Keratinocyte (primary cell): ENCODE measurements at regions not wholly inside any gene's neighbourhood (a gene's known extent, or its start where the extent isn't known, plus 50 kb on each side); places are given as distances from the start of the nearest gene placed in this dataset.

Source experiments
- EZH2 ChIP-seq: IDR thresholded peaks from one replicate; pipeline ENCODE4 v1.6.1; 2012; ENCODE audit warnings: inconsistent platforms, mild to moderate bottlenecking, low read length, moderate library complexity
- TF ChIP-seq, protein P1 (sequence below), 3 experiments: IDR thresholded peaks in 1 of 3; conservative IDR thresholded peaks in 1 of 3; optimal IDR thresholded peaks in 1 of 3; 2 replicates in 2 of 3; 3 replicates in 1 of 3; pipeline versions ENCODE3 to v1.5.1; 2011; ENCODE audit warnings: low read length in 3 of 3, mild to moderate bottlenecking in 3 of 3, moderate library complexity in 2 of 3, control low read depth in 1 of 3, inconsistent platforms in 1 of 3; ENCODE audit not compliant: insufficient read depth in 2 of 3; ENCODE audit errors: extremely low read depth in 1 of 3

GRCh38 chr14:55846826-55847446, 266.9 kb downstream of the KTN1 start:
- no peak for TF ChIP-seq EZH2
- TF ChIP-seq, protein P1, sequence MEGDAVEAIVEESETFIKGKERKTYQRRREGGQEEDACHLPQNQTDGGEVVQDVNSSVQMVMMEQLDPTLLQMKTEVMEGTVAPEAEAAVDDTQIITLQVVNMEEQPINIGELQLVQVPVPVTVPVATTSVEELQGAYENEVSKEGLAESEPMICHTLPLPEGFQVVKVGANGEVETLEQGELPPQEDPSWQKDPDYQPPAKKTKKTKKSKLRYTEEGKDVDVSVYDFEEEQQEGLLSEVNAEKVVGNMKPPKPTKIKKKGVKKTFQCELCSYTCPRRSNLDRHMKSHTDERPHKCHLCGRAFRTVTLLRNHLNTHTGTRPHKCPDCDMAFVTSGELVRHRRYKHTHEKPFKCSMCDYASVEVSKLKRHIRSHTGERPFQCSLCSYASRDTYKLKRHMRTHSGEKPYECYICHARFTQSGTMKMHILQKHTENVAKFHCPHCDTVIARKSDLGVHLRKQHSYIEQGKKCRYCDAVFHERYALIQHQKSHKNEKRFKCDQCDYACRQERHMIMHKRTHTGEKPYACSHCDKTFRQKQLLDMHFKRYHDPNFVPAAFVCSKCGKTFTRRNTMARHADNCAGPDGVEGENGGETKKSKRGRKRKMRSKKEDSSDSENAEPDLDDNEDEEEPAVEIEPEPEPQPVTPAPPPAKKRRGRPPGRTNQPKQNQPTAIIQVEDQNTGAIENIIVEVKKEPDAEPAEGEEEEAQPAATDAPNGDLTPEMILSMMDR (optimal IDR thresholded peaks at IDR 0.05 in 1 of 3, IDR thresholded peaks at IDR 0.05 in 1 of 3, conservative IDR thresholded peaks at IDR 0.05 in 1 of 3; ENCODE audit: extremely low read depth in 1 of 3, insufficient read depth in 2 of 3, low read length in 3 of 3) = no peak
